CD8-positive, alpha-beta memory T cell (primary cell): ENCODE measurements at regions not wholly inside any gene's neighbourhood (a gene's known extent, or its start where the extent isn't known, plus 50 kb on each side); places are given as distances from the start of the nearest gene placed in this dataset.

ENCODE experiments used
- CTCF ChIA-PET: fragments of 350-600 bp; sonication (Branson Sonifier 250); formaldehyde crosslinking; loops from one replicate; lab custom pipeline; 2021; ENCODE audit warnings: antibody characterized with exemption; lab: Charles Lee
- POLR2A ChIA-PET: fragments of 350-600 bp; sonication (Branson Sonifier 250); formaldehyde crosslinking; loops from one replicate; lab custom pipeline; 2021; ENCODE audit warnings: antibody characterized with exemption; lab: Charles Lee
- DNase-seq, 5 donors: peaks; one replicate each; pipeline versions ENCODE4 v3.0.0 to v3.0.0-alpha.2; 2020 to 2022; ENCODE audit warnings: mixed read lengths in 1 of 5
- H3K27ac ChIP-seq: one replicate; pipeline ENCODE4 v1.7.0; 2013; ENCODE audit warnings: low read depth, mild to moderate bottlenecking, low read length, moderate library complexity
- H3K27me3 ChIP-seq: 2 replicates; pipeline ENCODE4 v1.7.0; 2013; ENCODE audit warnings: low read length, mild to moderate bottlenecking; ENCODE audit not compliant: insufficient read depth, poor library complexity, severe bottlenecking
- H3K36me3 ChIP-seq: 2 replicates; pipeline ENCODE4 v1.7.0; 2013; ENCODE audit warnings: mild to moderate bottlenecking, low read length, moderate library complexity; ENCODE audit not compliant: insufficient read depth
- H3K4me1 ChIP-seq: 2 replicates; pipeline ENCODE4 v1.7.0; 2013; ENCODE audit warnings: mild to moderate bottlenecking, low read length, moderate library complexity; ENCODE audit not compliant: insufficient read depth
- H3K4me3 ChIP-seq: 2 replicates; pipeline ENCODE4 v1.7.0; 2013; ENCODE audit warnings: mild to moderate bottlenecking, low read length
- H3K9me3 ChIP-seq: 2 replicates; pipeline ENCODE4 v1.7.0; 2013; ENCODE audit warnings: mild to moderate bottlenecking, low read length
- H3K27ac Mint-ChIP-seq, 8 donors: one replicate each; pipeline ENCODE4 v1.8.0; 2020 to 2021; ENCODE audit warnings: mixed read lengths in 8 of 8, mild to moderate bottlenecking in 6 of 8, inconsistent platforms in 3 of 8, moderate library complexity in 3 of 8
- H3K27me3 Mint-ChIP-seq, 2 donors: one replicate each; pipeline ENCODE4 v1.8.0; 2020 to 2021; ENCODE audit warnings: mixed read lengths in 2 of 2, mild to moderate bottlenecking in 1 of 2, moderate library complexity in 1 of 2
- H3K36me3 Mint-ChIP-seq, 3 donors: one replicate each; pipeline ENCODE4 v1.8.0; 2020 to 2021; ENCODE audit warnings: mixed read lengths in 3 of 3, inconsistent platforms in 1 of 3, mild to moderate bottlenecking in 1 of 3
- H3K4me1 Mint-ChIP-seq, 3 donors: one replicate each; pipeline ENCODE4 v1.8.0; 2020 to 2021; ENCODE audit warnings: mixed read lengths in 3 of 3, inconsistent platforms in 1 of 3, mild to moderate bottlenecking in 1 of 3
- H3K4me3 Mint-ChIP-seq, 7 donors: one replicate each; pipeline ENCODE4 v1.8.0; 2020 to 2021; ENCODE audit warnings: mixed read lengths in 7 of 7, mild to moderate bottlenecking in 6 of 7, moderate library complexity in 4 of 7, inconsistent platforms in 2 of 7
- H3K9me3 Mint-ChIP-seq, 5 donors: one replicate each; pipeline ENCODE4 v1.8.0; 2020 to 2022; ENCODE audit warnings: mixed read lengths in 5 of 5, mild to moderate bottlenecking in 3 of 5, moderate library complexity in 2 of 5, inconsistent platforms in 1 of 5

DNA sequence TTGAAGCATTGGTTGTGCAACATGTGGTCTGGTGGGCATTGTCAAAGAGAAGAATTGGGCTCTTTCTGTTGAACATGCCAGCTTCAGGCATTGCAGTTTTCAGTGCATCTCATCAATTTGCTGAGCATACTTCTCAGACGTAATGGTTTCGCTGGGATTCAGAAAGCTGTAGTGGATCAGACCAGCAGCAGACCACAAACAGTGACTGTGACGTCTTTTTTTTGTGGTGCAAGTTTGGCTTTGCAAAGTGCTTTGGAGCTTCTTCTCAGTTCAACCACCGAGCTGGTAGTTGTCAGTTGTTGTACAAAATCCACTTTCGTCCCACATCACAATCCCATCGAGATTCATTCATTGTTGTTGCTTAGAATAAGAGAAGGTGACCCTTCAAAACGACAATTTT, 84.5 kb downstream of the NPAP1 start:
- peaks cover 8 to 31% (median 19%) of the 10 kb centered on the region in 5 donors for H3K9me3 Mint-ChIP-seq
- H3K4me3 Mint-ChIP-seq: no peak overlapping the region

DNA sequence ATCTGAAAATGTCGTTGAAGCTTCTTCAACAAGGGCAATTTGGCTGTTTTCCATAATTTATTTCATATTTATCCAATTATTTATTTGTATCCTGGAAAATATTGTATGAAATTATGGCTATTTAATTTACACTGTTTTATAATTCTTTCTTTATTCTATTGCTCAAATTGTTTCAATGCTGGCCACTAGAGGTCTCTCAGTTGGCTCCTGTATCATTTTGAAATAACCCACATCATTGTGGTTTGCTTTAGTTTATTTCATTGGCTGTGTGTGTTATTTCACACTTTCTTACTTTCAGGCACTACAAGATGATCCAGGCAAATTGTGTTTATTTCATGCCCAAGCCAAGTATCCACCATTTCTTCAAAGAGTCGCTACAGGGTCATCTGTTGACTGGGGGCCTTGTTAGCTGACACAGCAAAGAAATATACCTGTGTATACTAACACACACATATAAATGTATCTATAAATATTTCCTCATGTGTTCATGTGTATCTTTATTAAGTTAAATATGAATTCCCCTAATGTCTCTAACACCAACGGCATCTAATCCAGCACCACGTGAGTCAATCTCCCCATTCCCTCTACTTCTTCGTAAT, 86.2 kb downstream of the NPAP1 start:
- Histone ChIP-seq H3K27me3 (no peaks in the 10 kb centered on the region), H3K36me3 (no peaks in the 10 kb centered on the region), H3K4me3 (no peak overlapping the region), H3K4me1 (no peaks in the 10 kb centered on the region), H3K9me3 (no peaks in the 10 kb centered on the region), H3K27ac (no peak overlapping the region)
- Mint-ChIP-seq H3K27ac (no peak overlapping the region), H3K4me3 (no peak overlapping the region), H3K9me3 (peaks cover 11 to 31% (median 18%) of the 10 kb centered on the region in 5 donors), H3K36me3 (no peaks in the 10 kb centered on the region), H3K4me1 (no peaks in the 10 kb centered on the region), H3K27me3 (no peaks in the 10 kb centered on the region)
- ChIA-PET CTCF (no interaction called here), POLR2A (no interaction called here)
- no peak for DNase-seq

More for the DNA sequence above, 84.5 kb downstream of the NPAP1 start:
- Mint-ChIP-seq H3K27me3 (no peaks in the 10 kb centered on the region), H3K4me1 (no peaks in the 10 kb centered on the region), H3K36me3 (no peaks in the 10 kb centered on the region), H3K27ac (no peak overlapping the region)
- Histone ChIP-seq H3K27me3 (no peaks in the 10 kb centered on the region), H3K9me3 (no peaks in the 10 kb centered on the region), H3K27ac (no peak overlapping the region), H3K4me1 (no peaks in the 10 kb centered on the region), H3K4me3 (no peak overlapping the region), H3K36me3 (no peaks in the 10 kb centered on the region)
- ChIA-PET POLR2A (no interaction called here), CTCF (no interaction called here)
- DNase-seq: no peak

DNA sequence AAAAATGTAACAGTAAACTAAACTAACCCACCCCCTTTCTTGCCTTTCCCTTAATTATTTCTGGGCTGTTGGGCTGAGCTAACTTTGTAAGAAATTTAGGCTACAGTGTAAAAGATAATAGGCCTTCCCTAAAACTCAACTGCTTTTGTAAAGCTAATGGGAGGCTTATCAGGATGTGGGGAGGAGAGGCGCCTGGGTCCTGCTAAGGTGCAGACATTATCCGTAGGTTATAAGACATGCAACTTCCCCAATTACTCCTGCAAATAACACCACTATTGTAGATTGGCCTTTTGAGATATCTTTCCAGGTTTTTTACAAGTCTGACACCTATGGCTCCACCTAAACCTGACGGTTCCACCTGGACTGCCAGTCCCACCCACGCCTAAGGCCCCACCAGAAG, 88.3 kb downstream of the NPAP1 start:
- Histone ChIP-seq H3K9me3 (no peaks in the 10 kb centered on the region), H3K27me3 (no peaks in the 10 kb centered on the region), H3K36me3 (no peaks in the 10 kb centered on the region), H3K4me3 (no peak overlapping the region), H3K4me1 (no peaks in the 10 kb centered on the region), H3K27ac (no peak overlapping the region)
- Mint-ChIP-seq H3K4me3 (no peak overlapping the region), H3K9me3 (peaks cover 9 to 23% (median 18%) of the 10 kb centered on the region in 5 donors), H3K36me3 (no peaks in the 10 kb centered on the region), H3K27ac (no peak overlapping the region), H3K4me1 (no peaks in the 10 kb centered on the region), H3K27me3 (no peaks in the 10 kb centered on the region)
- no peak for DNase-seq
- ChIA-PET POLR2A (no interaction called here), CTCF (no interaction called here)

DNA sequence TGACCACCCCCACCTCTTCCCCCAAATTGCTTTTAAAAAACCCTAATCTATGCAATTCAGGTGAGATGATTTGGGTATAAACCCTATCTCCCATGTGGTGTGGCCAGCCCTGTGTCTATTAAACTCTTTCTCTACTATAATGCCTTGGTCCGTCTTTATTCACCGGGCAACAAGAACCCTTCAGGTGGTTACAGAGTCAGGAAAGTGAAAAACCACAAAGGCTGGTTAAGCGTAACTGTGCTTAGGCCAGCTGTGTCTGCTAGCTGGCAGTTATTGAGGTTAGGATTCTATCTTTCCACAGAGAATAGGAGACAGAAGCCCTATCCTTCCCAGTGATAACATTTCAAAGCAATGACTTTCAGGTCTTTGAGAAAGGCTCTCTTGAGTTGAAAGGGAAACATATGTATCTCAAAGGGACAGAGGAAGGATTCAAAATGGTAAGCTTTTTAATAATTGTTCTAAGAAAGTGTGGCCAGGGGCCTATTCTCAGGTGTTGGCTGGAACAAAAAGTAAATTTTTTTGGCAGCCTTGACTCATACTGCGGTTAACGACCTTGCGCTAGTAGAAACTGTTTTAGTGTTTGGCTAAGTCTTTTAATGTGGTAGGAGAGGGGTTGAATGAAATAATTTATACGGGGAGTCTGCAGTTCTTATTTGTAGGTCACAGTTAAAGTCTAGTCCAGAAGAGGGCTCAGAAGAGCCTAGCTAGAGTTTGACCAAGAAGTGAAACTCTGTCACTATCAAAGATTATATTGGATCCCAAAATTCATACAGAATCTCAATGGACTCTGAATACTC, 89.0 kb downstream of the NPAP1 start:
- peaks cover 8 to 26% (median 18%) of the 10 kb centered on the region in 5 donors for H3K9me3 Mint-ChIP-seq
- no peaks in the 10 kb centered on the region for H3K36me3 Mint-ChIP-seq
- no peaks in the 10 kb centered on the region for H3K9me3 ChIP-seq
- H3K4me1 ChIP-seq: no peaks in the 10 kb centered on the region
- no peak overlapping the region for H3K4me3 ChIP-seq
- H3K27ac Mint-ChIP-seq: no peak overlapping the region
- no peaks in the 10 kb centered on the region for H3K27me3 Mint-ChIP-seq
- H3K27ac ChIP-seq: no peak overlapping the region
- H3K36me3 ChIP-seq: no peaks in the 10 kb centered on the region
- no peaks in the 10 kb centered on the region for H3K4me1 Mint-ChIP-seq
- CTCF ChIA-PET: no interaction called here
- no peaks in the 10 kb centered on the region for H3K27me3 ChIP-seq
- no peak overlapping the region for H3K4me3 Mint-ChIP-seq
- POLR2A ChIA-PET: no interaction called here
- no peak for DNase-seq

DNA sequence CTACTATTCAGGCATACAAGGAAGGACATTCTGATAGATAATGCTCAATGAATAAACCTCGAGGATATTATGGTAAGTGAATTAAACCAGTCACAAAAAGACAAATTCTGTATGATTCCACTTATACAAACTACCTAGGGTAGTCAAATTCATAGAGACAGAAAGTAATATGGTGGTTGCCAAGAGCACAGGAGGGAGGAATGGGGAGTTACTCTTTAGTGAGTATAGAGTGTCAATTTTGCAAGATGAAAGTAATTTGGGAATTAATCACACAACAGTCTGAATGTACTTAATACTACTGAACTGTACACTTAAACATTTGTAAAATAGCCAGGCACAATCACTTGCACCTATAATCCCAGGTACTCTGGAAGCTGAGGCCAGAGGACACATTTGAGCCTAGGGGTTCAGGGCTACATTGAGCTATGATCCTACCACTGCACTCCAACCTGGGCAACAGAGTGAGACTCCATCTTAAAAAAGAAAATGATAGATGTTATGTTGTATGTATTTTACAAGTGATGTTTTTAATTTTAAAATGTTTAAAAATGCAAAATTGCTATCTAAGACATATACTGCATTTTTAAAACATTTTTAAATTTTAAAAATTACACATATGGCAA, 91.0 kb downstream of the NPAP1 start:
- POLR2A ChIA-PET: no interaction called here
- no peak overlapping the region for H3K27ac ChIP-seq

DNA sequence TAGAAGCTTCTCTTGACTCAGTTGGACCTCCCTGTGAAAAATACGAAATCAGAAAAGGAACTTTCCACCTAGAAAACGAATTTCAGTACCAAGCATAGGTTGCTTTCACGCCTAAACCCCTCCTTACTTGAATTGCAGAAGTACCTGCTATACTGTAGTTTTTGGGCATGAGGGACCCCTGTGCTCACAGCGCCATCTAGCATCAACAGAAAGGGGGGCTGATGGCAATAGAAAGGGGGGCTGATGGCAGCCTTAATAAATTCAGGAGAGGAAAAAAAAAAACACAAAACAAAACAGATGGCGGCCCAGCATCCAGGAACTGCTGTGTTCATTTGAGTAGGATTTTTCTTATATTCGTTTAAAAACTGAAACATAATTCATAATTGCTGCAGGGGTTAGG, 96.7 kb downstream of the NPAP1 start:
- POLR2A ChIA-PET: no interaction called here
- H3K9me3 ChIP-seq: peaks cover 5% of the 10 kb centered on the region
- H3K27ac Mint-ChIP-seq: no peak overlapping the region
- peak overlapping the region in 3 of 7 donors; percentile 85 to 92 (median 89) for H3K4me3 Mint-ChIP-seq
- H3K9me3 Mint-ChIP-seq: peaks cover 24 to 43% (median 37%) of the 10 kb centered on the region in 5 donors
- H3K36me3 ChIP-seq: no peaks in the 10 kb centered on the region
- H3K4me1 ChIP-seq: no peaks in the 10 kb centered on the region
- H3K27ac ChIP-seq: no peak overlapping the region
- no peaks in the 10 kb centered on the region for H3K27me3 ChIP-seq
- H3K36me3 Mint-ChIP-seq: peaks cover 0 to 5% (median 0%) of the 10 kb centered on the region in 3 donors
- DNase-seq: no peak
- peaks cover 0 to 6% (median 3%) of the 10 kb centered on the region in 3 donors for H3K4me1 Mint-ChIP-seq
- peak overlapping the region; percentile 49 for H3K4me3 ChIP-seq
- H3K27me3 Mint-ChIP-seq: no peaks in the 10 kb centered on the region
- CTCF ChIA-PET: no interaction called here

More for the DNA sequence above, 91.0 kb downstream of the NPAP1 start:
- CTCF ChIA-PET: no interaction called here
- no peak for DNase-seq
- Mint-ChIP-seq H3K36me3 (no peaks in the 10 kb centered on the region), H3K4me1 (no peaks in the 10 kb centered on the region), H3K9me3 (peaks cover 6 to 31% (median 19%) of the 10 kb centered on the region in 5 donors), H3K4me3 (no peak overlapping the region), H3K27me3 (no peaks in the 10 kb centered on the region), H3K27ac (no peak overlapping the region)
- no peaks in the 10 kb centered on the region for H3K36me3 ChIP-seq
- no peaks in the 10 kb centered on the region for H3K9me3 ChIP-seq
- H3K4me3 ChIP-seq: no peak overlapping the region
- no peaks in the 10 kb centered on the region for H3K4me1 ChIP-seq
- no peaks in the 10 kb centered on the region for H3K27me3 ChIP-seq

DNA sequence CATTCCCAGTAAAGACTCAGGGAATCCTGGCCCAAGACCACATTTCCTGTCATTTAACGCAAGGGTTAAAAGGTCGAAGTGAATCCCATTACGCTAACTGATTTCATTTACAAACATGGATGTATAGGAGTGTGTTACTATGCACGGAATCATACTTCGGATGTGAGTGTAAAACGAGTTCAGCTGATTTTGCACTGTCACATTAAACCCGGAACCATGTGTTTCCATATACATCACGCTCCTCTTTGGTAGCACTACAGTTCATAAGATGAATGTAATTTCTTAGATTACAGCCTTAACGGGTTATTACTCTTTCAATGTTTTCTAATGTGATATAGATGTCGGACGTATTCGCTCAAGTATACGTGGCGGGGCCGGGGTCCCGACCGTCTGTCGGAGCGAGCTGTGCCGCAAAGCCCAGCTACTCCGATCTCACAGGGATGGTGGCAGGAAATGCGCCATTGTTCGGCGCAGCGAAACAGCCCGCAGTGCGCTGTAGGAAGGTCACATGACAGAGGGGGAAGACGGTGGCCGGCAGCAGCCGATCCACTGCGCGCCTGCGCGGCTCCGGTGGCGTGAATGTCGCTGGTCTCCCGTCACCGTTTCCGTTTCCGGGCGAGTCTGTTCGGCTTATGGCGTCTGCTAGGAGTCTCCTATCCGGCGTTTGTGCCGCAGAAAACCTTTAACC, 97.3 kb downstream of the NPAP1 start:
- H3K27ac Mint-ChIP-seq: peak overlapping the region in 7 of 8 donors; percentile 53 to 91 (median 79)
- peaks cover 24 to 45% (median 39%) of the 10 kb centered on the region in 5 donors for H3K9me3 Mint-ChIP-seq
- no peaks in the 10 kb centered on the region for H3K4me1 ChIP-seq
- H3K27me3 ChIP-seq: no peaks in the 10 kb centered on the region
- H3K27me3 Mint-ChIP-seq: no peaks in the 10 kb centered on the region
- peak overlapping the region; percentile 49 for H3K4me3 ChIP-seq
- peak; percentile 13 to 72 (median 61) for DNase-seq
- H3K36me3 ChIP-seq: no peaks in the 10 kb centered on the region
- POLR2A ChIA-PET: no interaction called here
- peaks cover 0 to 5% (median 0%) of the 10 kb centered on the region in 3 donors for H3K36me3 Mint-ChIP-seq
- CTCF ChIA-PET: no interaction called here
- H3K4me1 Mint-ChIP-seq: peaks cover 0 to 6% (median 3%) of the 10 kb centered on the region in 3 donors
- H3K27ac ChIP-seq: no peak overlapping the region
- peaks cover 5% of the 10 kb centered on the region for H3K9me3 ChIP-seq
- peak overlapping the region; percentile 61 to 92 (median 85) for H3K4me3 Mint-ChIP-seq
